ENCODE measurements at regions not wholly inside any gene's neighbourhood (a gene's known extent, or its start where the extent isn't known, plus 50 kb on each side); places are given as distances from the start of the nearest gene placed in this dataset.
"Not testable (repeated sequence)": the region's sequence is repeated elsewhere in the genome, so short reads cannot be mapped to it uniquely, and the experiment has no call there.

DNA sequence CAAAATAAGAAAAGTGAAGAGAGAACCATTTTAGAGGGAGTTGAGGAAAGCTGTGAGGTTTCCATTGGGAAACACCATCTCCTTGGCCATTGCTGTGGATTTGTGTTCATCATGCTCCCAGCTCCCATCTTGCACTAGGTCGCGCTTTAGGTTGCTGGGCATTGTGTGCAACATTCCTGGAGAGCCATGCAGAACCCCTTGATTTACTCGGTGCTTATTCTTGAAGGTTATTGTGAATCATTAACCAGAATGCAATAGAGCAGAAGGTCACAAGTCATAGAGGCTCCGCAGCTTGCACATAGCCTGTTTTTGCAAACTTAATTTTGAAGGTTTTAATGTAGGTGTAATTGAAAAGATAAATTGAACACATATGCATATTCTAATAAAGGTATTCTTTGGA lies 239.2 kb upstream of the IL12A start:
- no peak for DNase-seq

DNA sequence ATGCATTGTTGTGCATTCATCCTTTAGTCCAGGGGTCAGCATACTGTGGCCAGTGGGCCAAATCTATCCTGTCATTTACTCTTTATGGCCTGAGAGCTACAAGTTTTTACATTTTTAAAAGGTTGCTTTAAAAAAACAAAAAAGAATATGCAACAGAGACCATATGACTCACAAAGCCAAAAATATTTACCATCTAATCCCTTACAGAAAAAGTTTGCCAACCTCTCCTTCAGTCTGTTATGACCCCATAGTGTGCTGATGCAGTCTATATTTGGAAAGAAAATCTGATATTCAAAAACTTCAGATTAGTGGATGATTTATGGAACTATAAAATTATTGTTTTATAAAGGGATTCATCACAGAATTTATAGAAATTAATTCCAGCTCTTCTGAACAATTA lies 237.5 kb upstream of the IL12A start:
- DNase-seq: no peak

DNA sequence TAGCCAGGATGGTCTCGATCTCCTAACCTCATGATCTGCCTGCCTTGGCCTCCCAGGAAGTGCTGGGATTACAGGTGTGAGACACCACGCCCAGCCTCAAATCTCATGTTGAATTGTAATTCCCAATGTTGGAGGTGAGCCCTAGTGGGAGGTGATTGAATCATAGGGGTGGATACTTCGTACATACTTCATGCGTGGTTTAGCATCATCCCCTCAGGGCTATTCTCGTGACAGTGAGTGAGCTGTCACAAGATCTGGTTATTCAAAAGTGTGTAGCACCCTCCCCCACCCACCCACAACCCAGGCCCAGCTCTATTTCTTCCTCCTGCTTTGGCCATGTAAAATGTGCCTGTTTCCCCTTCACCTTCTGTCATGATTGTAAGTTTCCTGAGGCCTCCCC lies 236.9 kb upstream of the IL12A start:
- no peak for DNase-seq

DNA sequence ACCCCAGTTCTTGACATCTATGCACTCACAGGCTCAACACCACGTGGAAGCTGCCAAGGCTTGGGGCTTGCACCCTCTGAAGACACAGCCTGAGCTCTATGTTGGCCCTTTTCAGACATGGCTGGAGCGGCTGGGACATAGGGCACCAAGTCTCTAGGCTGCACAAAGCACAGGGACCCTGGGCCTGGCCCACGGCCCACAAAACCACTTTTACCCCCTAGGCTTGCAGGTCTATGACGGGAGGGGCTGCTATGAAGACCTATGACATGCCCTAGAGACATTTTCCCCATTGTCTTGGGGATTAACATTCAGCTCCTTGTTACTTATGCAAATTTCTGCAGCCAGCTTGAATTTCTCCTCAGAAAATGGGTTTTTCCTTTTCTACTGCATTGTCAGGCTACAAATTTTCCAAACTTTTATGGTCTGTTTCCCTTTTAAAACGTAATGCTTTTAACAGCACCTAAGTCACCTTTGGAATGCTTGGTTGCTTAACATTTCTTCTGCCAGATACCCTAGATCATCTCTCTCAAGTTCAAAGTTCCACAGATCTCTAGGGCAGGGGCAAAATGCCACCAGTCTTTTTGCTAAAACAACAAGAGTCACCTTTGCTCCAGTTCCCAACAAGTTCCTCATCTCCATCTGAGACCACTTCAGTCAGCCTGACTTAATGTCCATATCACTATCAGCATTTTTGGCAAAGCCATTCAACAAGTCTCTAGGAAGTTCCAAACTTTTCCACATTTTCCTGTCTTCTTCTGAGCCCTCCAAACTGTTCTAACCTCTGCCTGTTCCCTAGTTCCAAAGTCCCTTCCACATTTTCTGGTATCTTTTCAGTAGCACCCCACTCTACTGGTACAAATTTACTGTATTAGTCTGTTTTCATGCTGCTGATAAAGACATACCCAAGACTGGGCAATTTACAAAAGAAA lies 232.1 kb upstream of the IL12A start:
- DNase-seq: not testable (repeated sequence)

DNA sequence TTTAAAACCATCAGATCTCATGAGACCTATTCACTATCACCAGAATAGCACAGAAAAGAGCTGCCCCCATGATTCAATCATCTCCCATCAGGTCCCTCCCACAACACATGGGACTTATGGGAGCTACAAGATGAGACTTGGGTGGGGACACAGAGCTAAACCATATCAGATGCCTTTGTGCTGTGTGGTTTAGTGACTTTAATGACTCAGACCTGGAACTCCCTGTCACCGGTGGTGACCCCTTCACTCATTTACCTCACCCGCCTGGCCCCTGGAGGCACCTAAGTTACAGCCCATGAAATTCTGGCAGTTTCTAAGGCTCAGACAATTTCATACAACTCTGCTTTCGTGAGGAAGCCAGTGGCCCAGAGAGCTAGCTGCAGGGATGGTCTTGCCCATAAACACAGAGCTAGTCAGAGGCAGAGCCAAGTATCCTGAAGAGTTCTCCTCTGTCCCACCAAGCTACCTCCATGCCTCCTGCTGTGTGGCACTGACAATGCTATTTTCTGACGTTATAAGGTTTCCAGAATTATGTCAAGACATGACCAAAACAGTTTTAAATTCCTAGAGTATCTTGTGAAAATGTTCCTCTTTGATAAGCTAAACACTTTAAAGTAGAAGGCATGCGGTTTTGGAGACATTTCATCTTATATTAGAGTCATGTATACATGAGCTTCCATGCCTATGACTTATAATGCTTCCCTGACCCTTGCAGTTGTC lies 231.1 kb upstream of the IL12A start:
- no peak for DNase-seq

DNA sequence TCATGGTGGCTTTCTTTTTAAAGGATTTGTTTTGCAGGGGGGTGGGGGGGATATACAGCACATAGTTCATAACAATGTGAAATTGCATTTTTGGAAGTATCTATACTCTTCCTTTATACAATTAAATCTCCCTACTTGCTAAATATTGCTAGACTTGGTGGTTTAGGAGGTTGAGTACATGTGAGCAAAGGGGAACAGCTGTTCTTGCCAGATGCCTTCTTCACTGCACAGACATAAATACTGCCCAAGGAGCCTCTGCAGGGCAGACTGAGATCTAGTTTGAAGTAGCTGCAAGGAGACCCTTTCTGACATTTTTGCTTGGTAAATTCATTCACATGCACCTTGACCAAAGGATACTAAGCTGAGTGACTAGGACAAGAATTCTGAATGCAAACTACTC lies 228.6 kb upstream of the IL12A start:
- no peak for DNase-seq

DNA sequence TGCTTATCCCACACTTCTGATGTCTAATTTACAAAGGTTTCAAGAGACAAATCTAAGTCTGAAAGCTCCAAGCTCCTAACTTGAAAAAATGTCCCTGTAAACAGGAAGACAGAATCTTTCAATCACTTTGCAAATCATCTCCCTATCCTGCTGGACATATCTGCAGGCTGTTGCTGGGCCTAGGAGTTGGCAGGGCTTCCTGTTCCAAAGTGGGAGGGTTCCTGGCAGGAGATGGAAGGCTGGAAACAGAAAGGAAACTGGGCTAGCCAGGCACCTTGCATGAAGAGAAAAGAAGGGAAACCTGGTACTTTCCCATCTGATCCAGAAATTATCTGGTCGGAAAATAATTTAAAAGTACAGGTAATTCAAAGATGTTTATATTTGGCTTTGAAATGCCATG lies 227.3 kb upstream of the IL12A start:
- no peak for DNase-seq

DNA sequence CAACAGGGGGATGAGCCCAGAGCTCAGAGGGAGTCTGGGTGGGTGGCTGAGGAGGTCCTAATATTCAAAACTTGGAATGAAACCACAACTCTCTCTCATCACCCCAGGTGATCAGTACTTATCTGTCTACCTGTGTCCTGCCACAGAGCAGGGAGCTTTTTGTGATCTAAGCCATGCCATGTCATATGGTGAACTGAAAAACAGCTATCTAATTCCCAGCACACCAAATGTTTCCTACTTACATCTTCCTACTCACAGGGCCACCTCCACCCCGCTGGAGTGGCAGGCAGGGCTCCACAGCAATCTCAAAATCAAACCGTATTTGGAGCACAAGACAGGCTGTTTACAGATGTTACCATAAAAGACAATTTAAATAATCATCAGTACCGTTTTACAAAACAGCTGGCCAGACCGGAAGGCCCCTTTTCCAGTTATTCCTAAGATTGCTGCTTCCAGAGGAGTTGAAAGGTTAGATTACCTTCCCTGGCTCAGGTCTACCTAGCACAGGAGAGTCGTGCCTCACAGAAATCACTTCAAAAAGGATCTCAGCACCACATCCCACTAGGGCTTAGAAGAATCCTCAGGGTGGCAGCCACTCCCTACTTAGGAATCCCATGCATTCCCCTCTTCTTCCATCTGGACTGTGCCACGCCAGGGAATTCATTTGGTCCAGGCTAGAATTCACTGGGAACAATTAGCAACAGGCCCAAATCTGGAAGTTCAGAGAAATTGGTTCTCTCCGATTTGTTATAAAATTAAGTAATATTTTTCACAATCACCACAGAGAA lies 226.6 kb upstream of the IL12A start:
- DNase-seq: no peak

DNA sequence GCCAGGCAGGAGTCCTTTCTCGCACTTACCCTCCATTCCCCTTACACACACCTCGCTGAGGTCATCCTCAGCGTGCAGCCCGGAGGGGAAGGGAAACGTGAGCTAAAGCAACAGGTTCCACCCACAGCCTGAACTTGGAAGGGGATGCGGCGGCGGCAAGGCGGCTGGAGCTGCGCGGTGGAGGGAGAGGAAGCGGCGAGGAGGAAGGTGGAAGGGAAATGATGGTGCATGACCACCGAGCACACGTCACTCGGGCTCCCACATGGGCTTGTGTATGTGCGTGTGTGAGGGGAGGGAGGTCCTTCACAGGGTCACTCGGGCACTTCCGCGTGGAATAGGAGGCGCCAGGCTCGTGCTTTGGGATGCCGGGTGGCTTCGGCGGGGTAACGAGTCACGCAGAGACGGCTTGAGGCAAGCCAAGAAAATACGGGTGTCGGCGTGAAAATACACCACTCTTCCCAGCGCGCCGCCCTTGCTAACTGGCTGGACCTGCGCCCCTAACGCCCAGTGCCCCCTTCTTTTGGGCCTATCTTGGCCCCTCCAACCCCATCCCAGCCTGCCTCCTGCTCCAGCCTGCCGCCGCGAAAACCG lies 225.5 kb upstream of the IL12A start:
- DNase-seq: no peak

DNA sequence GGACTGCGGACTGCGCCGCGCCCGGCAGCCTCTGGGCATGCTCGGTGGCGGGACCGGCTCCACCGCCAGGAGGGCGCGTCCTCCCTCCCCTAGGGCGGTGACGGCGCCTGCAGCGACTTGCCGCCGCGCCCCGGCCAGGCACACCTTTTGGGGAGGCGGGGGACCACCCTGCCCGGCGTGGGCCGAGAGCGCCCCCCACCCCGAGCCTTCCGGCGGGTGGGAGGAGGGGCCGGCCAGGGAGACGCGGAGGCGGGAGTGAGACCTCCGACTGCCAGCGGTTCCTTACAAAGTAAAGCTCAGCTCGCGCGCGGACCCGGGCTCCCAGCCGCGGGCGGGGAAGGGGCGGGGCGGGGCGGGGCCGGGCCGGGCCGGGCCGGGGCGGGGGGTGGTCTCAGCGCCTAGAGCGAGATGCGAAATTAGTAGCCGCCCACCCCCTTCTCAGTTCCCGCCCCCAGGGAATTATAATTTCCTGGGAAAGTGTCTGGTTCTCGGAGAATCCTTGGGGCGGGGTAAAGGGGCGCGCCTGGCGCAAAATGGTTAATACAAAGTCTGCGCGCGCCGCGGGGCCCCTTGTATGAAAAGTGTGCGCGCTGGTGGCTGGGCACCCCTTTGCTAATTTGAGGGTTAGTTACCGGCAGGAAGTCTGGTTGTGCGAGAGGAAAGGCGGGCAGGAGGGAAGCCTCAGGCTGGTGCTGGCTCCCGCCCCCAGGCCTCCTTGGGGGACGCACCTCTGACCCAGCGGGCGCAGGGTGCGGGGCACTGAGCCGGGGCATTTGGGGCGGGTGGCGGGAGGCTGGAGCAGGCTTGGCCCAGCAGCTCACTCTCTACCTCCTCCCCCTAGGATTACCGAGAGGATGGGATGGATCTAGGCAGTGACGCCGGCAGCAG lies 224.8 kb upstream of the IL12A start:
- DNase-seq: peak; percentile 51

DNA sequence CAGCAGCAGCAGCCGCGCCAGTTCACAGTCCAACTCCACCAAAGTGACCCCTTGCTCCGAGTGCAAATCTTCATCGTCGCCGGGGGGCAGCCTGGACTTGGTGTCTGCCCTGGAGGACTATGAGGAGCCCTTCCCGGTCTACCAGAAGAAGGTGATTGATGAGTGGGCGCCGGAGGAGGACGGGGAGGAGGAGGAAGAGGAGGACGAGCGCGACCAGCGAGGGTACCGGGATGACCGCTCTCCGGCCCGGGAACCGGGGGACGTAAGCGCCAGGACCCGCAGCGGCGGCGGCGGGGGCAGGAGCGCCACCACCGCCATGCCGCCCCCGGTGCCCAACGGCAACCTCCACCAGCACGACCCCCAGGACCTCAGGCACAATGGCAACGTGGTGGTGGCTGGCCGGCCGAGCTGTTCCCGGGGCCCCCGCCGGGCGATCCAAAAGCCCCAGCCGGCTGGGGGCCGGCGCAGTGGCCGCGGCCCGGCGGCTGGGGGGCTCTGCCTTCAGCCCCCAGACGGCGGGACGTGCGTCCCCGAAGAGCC lies 224.1 kb upstream of the IL12A start:
- DNase-seq: no peak

DNA sequence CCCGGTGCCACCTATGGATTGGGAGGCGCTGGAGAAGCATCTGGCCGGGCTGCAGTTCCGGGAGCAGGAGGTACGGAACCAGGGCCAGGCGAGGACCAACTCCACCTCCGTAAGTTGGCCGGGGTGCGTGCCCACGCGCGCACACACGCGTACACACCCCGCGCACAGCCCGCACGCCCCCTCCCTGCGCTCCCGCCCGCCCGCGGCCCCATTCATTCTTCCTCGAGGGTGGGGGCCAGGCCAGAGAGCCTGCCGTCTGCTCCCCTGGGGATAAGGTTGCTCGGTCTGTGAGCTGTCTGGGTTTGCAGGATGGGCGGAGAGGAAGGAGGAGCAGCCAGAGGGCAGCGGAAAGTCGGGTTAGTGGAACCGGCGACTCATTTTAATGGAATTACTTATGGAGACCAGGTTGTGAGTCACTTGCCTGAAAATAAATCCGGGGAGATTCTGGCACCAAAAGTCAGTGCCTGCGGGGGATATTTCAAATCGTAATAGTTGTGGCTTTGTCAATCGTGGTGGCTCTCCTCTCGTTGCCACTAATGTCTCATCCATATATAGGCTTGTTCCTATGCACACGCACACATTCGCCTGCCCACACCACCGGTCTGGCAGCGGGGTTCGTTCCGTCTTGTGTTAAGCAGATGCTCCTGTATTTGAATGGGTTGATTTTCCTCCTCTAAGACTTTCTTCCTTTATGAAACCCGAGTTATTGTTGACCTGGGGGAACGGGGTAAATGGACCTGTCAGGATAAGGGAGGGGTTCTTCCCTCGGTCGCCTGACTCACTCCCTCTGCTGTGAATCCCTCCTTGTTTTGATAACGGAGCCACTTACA lies 223.4 kb upstream of the IL12A start:
- peak; percentile 13 for DNase-seq

DNA sequence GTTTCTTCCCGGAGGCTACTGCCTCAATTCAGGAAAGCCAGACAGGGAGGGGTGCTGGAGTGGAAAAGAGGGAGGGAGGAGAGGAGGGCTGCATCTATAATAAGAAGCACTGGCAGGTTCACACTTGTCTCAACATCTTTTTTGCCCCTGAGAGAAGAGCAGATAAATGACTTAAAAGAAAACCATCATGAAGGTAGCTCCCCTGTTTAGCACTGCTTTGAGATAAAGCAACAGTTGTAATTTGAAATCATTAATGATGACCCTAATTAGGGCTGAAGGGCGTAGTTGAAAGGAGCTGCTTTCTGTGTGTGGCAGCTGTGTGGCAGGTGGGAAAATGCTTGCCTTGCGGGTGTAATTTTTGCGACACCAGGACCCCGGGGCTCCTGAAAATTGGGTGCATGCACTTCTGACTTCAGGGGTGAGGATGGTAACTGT lies 222.8 kb upstream of the IL12A start:
- peak; percentile 23 for DNase-seq

DNA sequence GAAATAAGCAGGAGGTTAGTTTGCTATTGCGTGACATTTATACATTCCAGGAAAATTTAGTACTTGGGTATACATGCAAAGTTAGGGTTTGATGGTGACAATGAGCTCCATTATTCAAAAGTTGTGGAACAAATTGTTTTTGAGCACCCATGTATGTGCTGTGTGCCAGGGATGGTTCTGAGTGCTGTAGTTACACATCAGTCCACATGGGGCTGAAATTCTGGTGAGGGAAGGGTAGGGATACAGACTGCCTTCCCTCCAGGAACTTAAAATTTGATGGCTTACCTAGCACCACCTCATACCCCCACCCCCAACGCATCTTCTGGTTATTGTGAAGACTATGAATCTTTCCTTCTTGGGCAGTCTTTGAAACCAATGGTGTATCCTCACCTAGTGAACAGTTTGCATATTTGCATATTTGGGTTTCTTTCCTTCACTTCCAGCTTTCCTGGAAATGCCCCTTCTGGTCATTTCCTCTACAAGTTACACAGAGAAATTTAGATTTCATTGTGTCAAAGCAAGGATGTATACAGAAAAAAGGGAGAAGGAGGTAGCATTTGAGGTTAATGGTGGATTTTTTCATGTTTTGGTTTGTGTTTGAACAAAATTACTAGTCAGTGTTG lies 222.0 kb upstream of the IL12A start:
- no peak for DNase-seq

DNA sequence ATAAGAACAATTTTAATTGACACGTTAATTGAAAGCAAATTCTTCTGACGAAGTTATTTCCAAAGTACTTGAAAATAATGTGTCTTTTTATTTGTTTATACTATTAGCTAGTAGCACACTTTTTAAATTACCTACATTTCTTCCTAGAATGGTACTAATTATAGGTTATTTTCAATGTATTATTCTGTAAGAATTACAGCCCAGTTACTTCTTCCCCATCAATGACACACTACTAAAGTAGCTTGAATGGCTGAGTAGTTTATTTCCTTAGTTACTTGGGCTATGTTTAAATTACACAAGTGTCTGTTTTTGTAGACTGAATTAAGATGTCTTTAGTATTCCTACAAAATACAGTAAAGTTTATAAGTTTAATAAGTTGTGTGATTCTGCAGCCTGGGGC lies 217.6 kb upstream of the IL12A start:
- no peak for DNase-seq

DNA sequence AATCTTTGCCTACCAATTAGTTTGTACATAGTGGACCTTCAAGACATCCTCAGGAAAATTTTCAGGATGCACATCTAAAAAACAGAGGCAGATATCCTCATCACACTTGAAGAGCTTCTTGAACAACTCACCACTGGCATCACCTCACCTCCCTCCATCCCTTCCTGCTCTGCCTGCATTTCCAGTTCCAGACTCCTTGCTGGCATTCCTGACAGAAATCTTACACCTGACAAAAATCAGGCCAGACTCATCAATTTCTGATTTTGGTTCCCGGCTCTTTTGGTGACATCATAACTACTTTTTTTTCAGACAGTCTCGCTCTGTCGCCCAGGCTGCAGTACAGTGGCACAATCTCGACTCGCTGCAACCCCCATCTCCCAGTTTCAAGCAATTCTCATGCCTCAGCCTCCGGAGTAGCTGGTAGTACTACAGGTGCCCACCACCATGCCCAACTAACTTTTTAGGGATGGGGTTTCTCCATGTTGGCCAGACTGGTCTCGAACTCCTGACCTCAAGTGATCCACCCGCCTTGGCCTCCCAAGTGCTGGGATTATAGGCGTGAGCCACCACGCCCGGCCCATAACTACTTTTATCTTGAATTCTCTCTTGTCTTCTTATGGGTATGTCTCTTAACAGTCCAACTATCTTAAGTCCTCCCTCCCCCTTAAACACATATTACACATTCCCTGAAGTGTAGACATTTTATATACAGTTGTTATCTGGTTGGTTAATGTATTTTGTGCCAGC lies 216.6 kb upstream of the IL12A start:
- DNase-seq: no peak

DNA sequence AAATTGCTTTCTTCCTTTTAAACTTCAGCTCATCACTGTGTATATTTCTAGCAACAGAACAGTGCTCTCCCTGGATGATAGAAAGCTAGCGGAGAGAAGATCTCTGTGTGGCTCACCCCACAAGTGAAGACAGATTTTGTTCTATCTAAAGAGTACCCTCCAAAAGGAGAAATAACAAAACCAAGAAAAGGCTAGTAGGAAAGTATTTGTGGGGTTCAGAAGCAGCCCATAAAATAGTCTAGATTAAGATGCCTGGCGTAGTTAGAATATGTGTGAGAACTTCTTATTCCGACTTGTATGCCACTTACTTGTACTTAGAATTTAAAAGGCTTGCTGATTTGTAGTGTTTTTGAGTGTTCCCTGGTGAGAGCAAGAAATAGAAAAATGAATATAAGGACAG lies 214.9 kb upstream of the IL12A start:
- DNase-seq: no peak

DNA sequence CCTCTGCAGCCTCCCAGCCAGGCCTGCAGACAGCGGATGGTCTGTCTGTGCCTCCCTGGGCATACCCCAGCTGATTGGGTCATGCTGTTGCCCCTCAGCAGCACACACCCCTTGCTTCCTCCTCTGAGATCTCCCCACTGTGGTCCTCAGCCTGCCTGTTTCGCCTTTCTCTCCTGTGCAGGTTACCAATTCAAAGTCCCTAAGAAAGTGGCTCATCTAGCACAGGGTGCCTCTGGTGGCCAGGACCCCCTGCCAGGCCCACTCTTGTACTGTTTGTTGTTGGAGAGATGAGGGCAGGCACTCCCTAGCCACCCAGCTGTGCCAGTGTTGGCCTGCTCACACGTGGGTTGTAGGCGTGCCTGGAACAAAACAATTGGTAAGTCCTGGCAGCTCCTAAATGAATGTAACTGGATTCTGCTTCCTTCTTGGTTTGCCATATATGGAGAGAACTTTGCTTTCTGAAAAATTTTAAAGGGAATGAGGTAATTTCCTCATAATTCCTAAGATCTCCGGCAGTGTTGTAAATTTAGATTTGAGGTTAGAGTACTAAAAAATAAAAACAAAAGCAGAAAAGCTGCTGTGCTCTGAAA lies 213.2 kb upstream of the IL12A start:
- no peak for DNase-seq

DNA sequence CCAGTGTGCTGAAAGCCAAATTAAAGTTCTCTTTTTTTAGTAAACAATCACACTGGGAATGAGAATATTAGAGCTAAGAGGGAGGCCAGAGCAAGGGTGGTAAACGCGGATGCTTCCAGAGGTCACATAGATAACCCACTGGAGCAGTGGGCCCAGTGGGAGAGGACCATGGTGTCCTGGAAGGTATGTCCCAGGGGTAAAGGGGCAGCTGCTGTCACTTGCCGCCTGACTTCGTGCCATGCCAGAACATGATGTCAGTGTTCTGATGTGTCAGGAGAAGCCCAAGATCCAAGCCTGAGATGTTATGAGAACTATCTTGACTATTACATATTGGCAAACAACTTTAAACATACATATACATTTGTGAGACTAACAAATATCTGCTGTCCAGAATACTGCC lies 211.9 kb upstream of the IL12A start:
- DNase-seq: no peak
